Spleen (tissue), 11 donors: ENCODE measurements at regions not wholly inside any gene's neighbourhood (a gene's known extent, or its start where the extent isn't known, plus 50 kb on each side); places are given as distances from the start of the nearest gene placed in this dataset.

Source experiments
- DNase-seq: peaks from one replicate; pipeline ENCODE4 v3.0.0-alpha.2; 2020
- H3K27ac ChIP-seq, 8 donors: fragments of 200-600 bp; sonication (generic) in 7 of 8; 1 replicate in 4 of 8; 2 replicates in 4 of 8; pipeline versions ENCODE4 v1.5.0 to v1.8.0; 2016 to 2021; ENCODE audit warnings: inconsistent platforms in 4 of 8, mild to moderate bottlenecking in 4 of 8, moderate library complexity in 1 of 8
- H3K27me3 ChIP-seq, 7 donors: fragments of 200-600 bp; sonication (generic) in 6 of 7; replicated peaks in 1 of 7; 1 replicate in 4 of 7; 2 replicates in 3 of 7; pipeline versions ENCODE4 v1.5.0 to v1.8.0; 2016 to 2021; ENCODE audit warnings: inconsistent platforms in 3 of 7, mild to moderate bottlenecking in 1 of 7
- H3K36me3 ChIP-seq, 6 donors: fragments of 200-600 bp; sonication (generic) in 5 of 6; 1 replicate in 4 of 6; 2 replicates in 2 of 6; pipeline versions ENCODE4 v1.5.0 to v1.8.0; 2016 to 2021; ENCODE audit warnings: inconsistent platforms in 2 of 6
- H3K4me1 ChIP-seq, 6 donors: fragments of 200-600 bp; sonication (generic) in 5 of 6; 1 replicate in 3 of 6; 2 replicates in 3 of 6; pipeline versions ENCODE4 v1.5.0 to v1.8.0; 2016 to 2021; ENCODE audit warnings: inconsistent platforms in 3 of 6
- H3K4me3 ChIP-seq, 8 donors: fragments of 200-600 bp; sonication (generic) in 7 of 8; 1 replicate in 4 of 8; 2 replicates in 4 of 8; pipeline versions ENCODE4 v1.5.0 to v1.8.0; 2016 to 2021; ENCODE audit warnings: inconsistent platforms in 4 of 8, mild to moderate bottlenecking in 4 of 8, moderate library complexity in 2 of 8
- H3K9me3 ChIP-seq, 8 donors: fragments of 200-600 bp; sonication (generic) in 7 of 8; 1 replicate in 4 of 8; 2 replicates in 4 of 8; pipeline versions ENCODE4 v1.5.0 to v1.8.0; 2016 to 2021; ENCODE audit warnings: inconsistent platforms in 4 of 8
- POLR2A ChIP-seq, 3 donors: fragments of 450-650 bp; IDR thresholded peaks; one replicate each; pipeline ENCODE4 v1.5.1; 2017; ENCODE audit warnings: antibody characterized with exemption in 3 of 3, mild to moderate bottlenecking in 1 of 3
- POLR2AphosphoS5 ChIP-seq, 3 donors: sonication (generic); formaldehyde crosslinking; IDR thresholded peaks; one replicate each; pipeline ENCODE4 v1.5.1; 2017; ENCODE audit warnings: antibody characterized with exemption in 3 of 3
- WGBS, 5 donors: extraction: QIAGEN DNeasy Blood & Tissue Kit in 3 of 5; methylation state at CpG; one replicate each; pipeline versions ENCODE4 v1.1.5 to v1.1.7; 2013 to 2018; 5-methylcytosine and 5-hydroxymethylcytosine counted together
- intact Hi-C: fragments of 100-400 bp; cut with DNase I; formaldehyde crosslinking; loops from one replicate; pipeline ENCODE4 v1.15.0; 2023; ENCODE audit warnings: low total_unique reads
- TF ChIP-seq, protein P1 (sequence below), 11 experiments: fragments of 200-600 bp in 7 of 11; fragments of 450-650 bp in 4 of 11; sonication (generic) in 4 of 11; IDR thresholded peaks in 8 of 11; conservative IDR thresholded peaks in 3 of 11; 1 replicate in 7 of 11; 2 replicates in 4 of 11; pipeline versions ENCODE4 v1.4.0 to v1.8.0; 2016 to 2021; ENCODE audit warnings: antibody characterized with exemption in 11 of 11, inconsistent platforms in 4 of 11, mild to moderate bottlenecking in 1 of 11
- donor health status: healthy with polysubstance abuse.
- donor health status: DM: no; HTN: no; CAD: no; lungs with moderate emphysema.
- donor health status: DM: no; HTN: no; CAD: no.
- donor health status: Bipolar disorder and iron deficiency.
- donor health status: healthy.
- donor health status: DM: no; HTN: no; CAD: no.
- donor health status: DM: yes; HTN: yes; CAD: no.

DNA sequence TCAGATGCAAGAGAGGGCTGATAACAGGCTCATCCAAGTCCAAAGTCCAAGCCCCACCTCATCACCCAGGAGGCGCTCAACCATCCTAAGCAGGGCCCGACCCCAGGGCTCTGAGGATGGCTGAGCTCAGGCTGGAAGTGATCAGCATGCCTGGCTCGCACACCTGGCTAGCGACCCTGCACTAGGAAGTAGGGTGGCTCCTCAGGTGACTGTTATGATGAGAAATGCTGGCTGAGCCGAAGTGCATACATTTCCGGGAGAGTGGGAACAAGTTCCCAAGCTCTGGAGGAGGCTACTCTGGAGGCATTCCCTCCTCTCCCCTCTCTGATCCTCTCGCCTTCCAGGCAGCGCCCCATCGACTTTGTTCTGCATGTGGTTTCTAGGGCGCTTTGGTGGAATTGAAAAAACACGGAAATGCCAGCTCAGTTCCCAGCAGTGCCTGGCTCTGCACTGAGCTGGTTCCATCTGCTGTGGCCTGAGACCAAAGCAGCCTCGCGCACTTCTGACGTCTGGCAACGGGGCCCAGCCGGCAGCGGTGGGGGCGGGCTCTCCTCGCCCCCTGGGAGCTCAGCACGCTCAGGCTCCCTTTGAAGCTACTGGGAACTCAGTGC lies 130.3 kb downstream of the IRF8 start:
- Histone ChIP-seq H3K9me3 (peaks cover 0 to 16% (median 11%) of the 10 kb centered on the region in 8 donors), H3K4me1 (no peaks in the 10 kb centered on the region), H3K27ac (no peak overlapping the region), H3K27me3 (peaks cover 0 to 59% (median 4%) of the 10 kb centered on the region in 7 donors), H3K4me3 (no peak overlapping the region), H3K36me3 (no peaks in the 10 kb centered on the region)
- intact Hi-C loops: no loop called here
- TF ChIP-seq POLR2AphosphoS5 (IDR thresholded peaks at IDR 0.05) (peak in 2 of 3 donors; percentile 41 to 55), POLR2A (IDR thresholded peaks at IDR 0.05) (no peak)
- TF ChIP-seq, protein P1, sequence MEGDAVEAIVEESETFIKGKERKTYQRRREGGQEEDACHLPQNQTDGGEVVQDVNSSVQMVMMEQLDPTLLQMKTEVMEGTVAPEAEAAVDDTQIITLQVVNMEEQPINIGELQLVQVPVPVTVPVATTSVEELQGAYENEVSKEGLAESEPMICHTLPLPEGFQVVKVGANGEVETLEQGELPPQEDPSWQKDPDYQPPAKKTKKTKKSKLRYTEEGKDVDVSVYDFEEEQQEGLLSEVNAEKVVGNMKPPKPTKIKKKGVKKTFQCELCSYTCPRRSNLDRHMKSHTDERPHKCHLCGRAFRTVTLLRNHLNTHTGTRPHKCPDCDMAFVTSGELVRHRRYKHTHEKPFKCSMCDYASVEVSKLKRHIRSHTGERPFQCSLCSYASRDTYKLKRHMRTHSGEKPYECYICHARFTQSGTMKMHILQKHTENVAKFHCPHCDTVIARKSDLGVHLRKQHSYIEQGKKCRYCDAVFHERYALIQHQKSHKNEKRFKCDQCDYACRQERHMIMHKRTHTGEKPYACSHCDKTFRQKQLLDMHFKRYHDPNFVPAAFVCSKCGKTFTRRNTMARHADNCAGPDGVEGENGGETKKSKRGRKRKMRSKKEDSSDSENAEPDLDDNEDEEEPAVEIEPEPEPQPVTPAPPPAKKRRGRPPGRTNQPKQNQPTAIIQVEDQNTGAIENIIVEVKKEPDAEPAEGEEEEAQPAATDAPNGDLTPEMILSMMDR (IDR thresholded peaks at IDR 0.05 in 8 of 11, conservative IDR thresholded peaks at IDR 0.05 in 3 of 11): no peak
- 34 to 45% (median 36%) methylated on average over 4 to 20 of the region's 20 CpGs for WGBS, 5 donors
- DNase-seq: no peak

DNA sequence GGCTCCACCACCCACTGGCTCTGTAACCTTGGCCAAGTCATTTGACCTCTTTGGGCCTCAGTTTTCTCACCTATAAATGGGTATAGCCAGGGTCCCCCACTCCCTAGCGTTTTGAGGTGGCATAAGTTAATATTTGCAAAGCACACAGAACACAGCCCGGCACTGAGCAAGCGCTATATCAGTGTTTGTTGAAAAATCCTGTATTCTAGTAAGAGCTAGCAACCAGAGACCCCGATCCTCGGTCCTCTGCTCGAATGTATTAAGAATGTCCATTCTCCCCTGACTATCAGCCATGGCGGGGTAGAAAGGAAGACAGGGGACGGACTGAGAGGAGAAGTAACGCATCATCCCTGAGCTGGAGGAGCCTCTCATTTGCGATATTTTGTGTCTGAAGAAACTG lies 131.2 kb downstream of the IRF8 start:
- Histone ChIP-seq H3K4me1 (no peaks in the 10 kb centered on the region), H3K36me3 (no peaks in the 10 kb centered on the region), H3K9me3 (peaks cover 0 to 7% (median 2%) of the 10 kb centered on the region in 8 donors), H3K27me3 (peaks cover 0 to 59% (median 4%) of the 10 kb centered on the region in 7 donors), H3K27ac (no peak overlapping the region), H3K4me3 (no peak overlapping the region)
- intact Hi-C loops: no loop called here
- no peak for DNase-seq
- TF ChIP-seq POLR2A (IDR thresholded peaks at IDR 0.05) (no peak), POLR2AphosphoS5 (IDR thresholded peaks at IDR 0.05) (no peak)
- TF ChIP-seq, protein P1 (IDR thresholded peaks at IDR 0.05 in 8 of 11, conservative IDR thresholded peaks at IDR 0.05 in 3 of 11): no peak
- WGBS, 5 donors: 89 to 94% (median 90%) methylated on average over 10 of the region's 10 CpGs

DNA sequence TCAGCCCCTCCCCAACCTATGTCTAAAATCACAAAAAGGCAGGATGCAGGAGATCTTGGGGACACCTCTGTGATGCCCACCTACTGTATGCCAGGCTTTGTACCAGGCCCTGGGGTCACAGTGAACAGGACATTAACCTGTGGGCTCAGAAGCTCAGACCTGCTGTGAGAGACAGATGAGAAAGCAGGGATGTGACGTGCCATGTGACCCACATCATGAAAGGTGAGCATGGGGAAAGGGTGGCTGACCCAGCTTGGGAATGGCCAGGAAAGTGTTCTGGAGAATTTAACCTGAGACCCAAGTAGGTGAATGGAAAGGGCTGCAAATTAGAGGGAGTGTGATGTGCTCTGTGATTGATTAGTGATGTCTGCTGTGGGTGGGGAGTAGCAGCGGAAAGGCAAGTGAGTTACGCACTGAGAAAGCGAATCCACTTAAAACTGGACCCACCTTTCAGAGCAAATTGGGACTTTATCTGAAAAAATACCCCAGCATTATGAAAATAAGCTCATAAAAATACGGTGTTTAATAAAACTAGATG lies 132.2 kb downstream of the IRF8 start:
- intact Hi-C loops: no loop called here
- Histone ChIP-seq H3K4me1 (no peaks in the 10 kb centered on the region), H3K27me3 (peaks cover 0 to 57% (median 4%) of the 10 kb centered on the region in 7 donors), H3K36me3 (no peaks in the 10 kb centered on the region), H3K9me3 (peaks cover 0 to 5% (median 0%) of the 10 kb centered on the region in 8 donors), H3K4me3 (no peak overlapping the region), H3K27ac (no peak overlapping the region)
- no peak for DNase-seq
- 81 to 95% (median 88%) methylated on average over 5 of the region's 5 CpGs for WGBS, 5 donors
- TF ChIP-seq, protein P1 (IDR thresholded peaks at IDR 0.05 in 8 of 11, conservative IDR thresholded peaks at IDR 0.05 in 3 of 11): no peak
- TF ChIP-seq POLR2A (IDR thresholded peaks at IDR 0.05): no peak
- no peak for TF ChIP-seq POLR2AphosphoS5 (IDR thresholded peaks at IDR 0.05)

DNA sequence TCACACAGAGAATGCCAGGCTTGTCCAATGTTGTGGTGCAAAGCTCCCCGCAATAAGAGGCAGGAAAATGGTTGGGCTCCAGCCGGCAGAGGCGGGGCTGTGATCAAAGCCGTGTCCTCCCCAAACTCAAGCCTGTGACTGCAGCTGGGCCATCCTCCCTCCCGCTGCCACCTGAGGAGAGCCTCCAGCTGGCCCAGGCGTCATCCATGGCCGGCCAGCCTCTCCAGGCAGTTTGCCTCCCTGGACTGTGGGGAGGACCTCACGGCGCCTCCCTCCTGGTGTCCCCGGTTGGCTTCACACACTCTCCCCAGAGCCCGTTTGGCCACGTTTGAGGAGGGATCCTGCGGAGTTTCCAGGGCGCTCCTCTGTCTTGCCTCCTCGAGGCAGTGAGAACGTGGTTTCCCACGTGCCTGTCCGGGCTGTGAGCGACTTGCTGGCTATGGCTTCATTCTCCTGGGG lies 134.1 kb downstream of the IRF8 start:
- TF ChIP-seq POLR2AphosphoS5 (IDR thresholded peaks at IDR 0.05): peak in 1 of 3 donors; percentile 38
- TF ChIP-seq, protein P1 (IDR thresholded peaks at IDR 0.05 in 8 of 11, conservative IDR thresholded peaks at IDR 0.05 in 3 of 11): no peak
- TF ChIP-seq POLR2A (IDR thresholded peaks at IDR 0.05): no peak
- H3K4me1 ChIP-seq: no peaks in the 10 kb centered on the region
- peaks cover 0 to 49% (median 4%) of the 10 kb centered on the region in 7 donors for H3K27me3 ChIP-seq
- intact Hi-C loops: no loop called here
- DNase-seq: no peak
- no peak overlapping the region for H3K27ac ChIP-seq
- 56 to 75% (median 63%) methylated on average over 16 to 19 of the region's 19 CpGs for WGBS, 5 donors
- no peak overlapping the region for H3K4me3 ChIP-seq
- H3K9me3 ChIP-seq: no peaks in the 10 kb centered on the region
- H3K36me3 ChIP-seq: no peaks in the 10 kb centered on the region
